MM.1S (cell line): ENCODE measurements at regions not wholly inside any gene's neighbourhood (a gene's known extent, or its start where the extent isn't known, plus 50 kb on each side); places are given as distances from the start of the nearest gene placed in this dataset.

ENCODE experiments used
- DNase-seq: peaks from one replicate; pipeline ENCODE4 v3.0.0-alpha.2; 2015
- H2AFZ ChIP-seq: fragments of 300-600 bp; sonication (generic); 2 replicates; pipeline ENCODE4 v1.6.0; 2016; ENCODE audit warnings: antibody characterized with exemption, low read length
- H3F3A ChIP-seq: fragments of 300-600 bp; sonication (generic); 2 replicates; pipeline ENCODE4 v1.6.1; 2016; ENCODE audit warnings: mild to moderate bottlenecking, antibody characterized with exemption, low read length, moderate library complexity, mixed read lengths; ENCODE audit not compliant: insufficient read depth
- H3K27ac ChIP-seq: fragments of 300-600 bp; sonication (generic); 2 replicates; pipeline ENCODE4 v1.5.1; 2016; ENCODE audit warnings: mild to moderate bottlenecking, low read length
- H3K27me3 ChIP-seq: fragments of 300-600 bp; sonication (generic); replicated peaks from 2 replicates; pipeline ENCODE4 v1.6.0; 2016; ENCODE audit warnings: low read length; ENCODE audit not compliant: insufficient read depth
- H3K36me3 ChIP-seq: fragments of 300-600 bp; sonication (generic); replicated peaks from 2 replicates; pipeline ENCODE4 v1.6.1; 2016; ENCODE audit warnings: mild to moderate bottlenecking, low read length, mixed read lengths; ENCODE audit not compliant: insufficient read depth
- H3K4me1 ChIP-seq: fragments of 300-600 bp; sonication (generic); 2 replicates; pipeline ENCODE4 v1.6.1; 2016; ENCODE audit warnings: low read length, mixed read lengths
- H3K4me2 ChIP-seq: fragments of 300-600 bp; sonication (generic); 2 replicates; pipeline ENCODE4 v1.6.0; 2016; ENCODE audit warnings: low read depth, low read length
- H3K4me3 ChIP-seq: fragments of 300-600 bp; sonication (generic); 2 replicates; pipeline ENCODE4 v1.5.1; 2016; ENCODE audit warnings: low read length, mixed read lengths
- H3K79me2 ChIP-seq: fragments of 300-600 bp; sonication (generic); 2 replicates; pipeline ENCODE4 v1.6.1; 2016; ENCODE audit warnings: mixed run types, low read length, mixed read lengths
- H3K9ac ChIP-seq: fragments of 300-600 bp; sonication (generic); 2 replicates; pipeline ENCODE4 v1.6.1; 2016; ENCODE audit warnings: low read length, mixed read lengths
- H3K9me2 ChIP-seq: fragments of 300-600 bp; sonication (generic); replicated peaks from 2 replicates; pipeline ENCODE4 v1.6.1; 2016; ENCODE audit warnings: mild to moderate bottlenecking, low read length, mixed read lengths; ENCODE audit not compliant: insufficient read depth
- H3K9me3 ChIP-seq: fragments of 300-600 bp; sonication (generic); replicated peaks from 2 replicates; pipeline ENCODE4 v1.6.1; 2016; ENCODE audit warnings: mild to moderate bottlenecking, low read length, mixed read lengths; ENCODE audit not compliant: insufficient read depth
- H4K20me1 ChIP-seq: fragments of 300-600 bp; sonication (generic); 2 replicates; pipeline ENCODE4 v1.6.1; 2016; ENCODE audit warnings: mild to moderate bottlenecking, low read length, moderate library complexity, mixed read lengths; ENCODE audit not compliant: insufficient read depth
- EZH2 ChIP-seq: fragments of 300-600 bp; sonication (generic); optimal IDR thresholded peaks from 2 replicates; pipeline ENCODE3; 2017; ENCODE audit warnings: low read depth, mild to moderate bottlenecking, antibody characterized with exemption, low read length, mixed read lengths
- EZH2phosphoT487 ChIP-seq: fragments of 300-600 bp; sonication (generic); IDR thresholded peaks from 2 replicates; pipeline ENCODE4 v1.6.1; 2018; ENCODE audit warnings: antibody characterized with exemption, low read length
- TF ChIP-seq, protein P1 (sequence below): fragments of 300-600 bp; sonication (generic); IDR thresholded peaks from 2 replicates; pipeline ENCODE4 v1.5.1; 2016; ENCODE audit warnings: antibody characterized with exemption, low read length, mixed read lengths

DNA sequence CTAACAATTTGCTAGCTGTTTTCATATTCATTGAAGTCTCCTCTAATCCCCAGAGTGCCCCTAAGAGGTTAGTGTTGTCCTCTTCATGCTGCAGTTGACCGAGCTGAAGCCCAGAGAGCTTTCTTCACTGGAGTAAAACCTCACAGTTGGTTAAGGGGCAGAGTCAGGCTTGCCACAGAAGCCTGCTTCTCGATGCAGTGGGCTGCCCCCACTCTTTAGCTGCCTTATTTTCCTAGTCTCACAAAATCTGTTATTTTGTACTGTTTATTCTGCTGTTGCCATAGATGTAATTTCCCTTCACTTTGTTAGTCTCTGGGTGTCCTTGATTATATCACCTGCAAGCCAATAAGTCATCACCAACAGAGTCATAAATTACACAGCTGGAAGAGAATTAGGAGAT is 56.3 kb upstream of the ZPBP start:
- TF ChIP-seq EZH2phosphoT487 (no peak), EZH2 (no peak)
- TF ChIP-seq, protein P1, sequence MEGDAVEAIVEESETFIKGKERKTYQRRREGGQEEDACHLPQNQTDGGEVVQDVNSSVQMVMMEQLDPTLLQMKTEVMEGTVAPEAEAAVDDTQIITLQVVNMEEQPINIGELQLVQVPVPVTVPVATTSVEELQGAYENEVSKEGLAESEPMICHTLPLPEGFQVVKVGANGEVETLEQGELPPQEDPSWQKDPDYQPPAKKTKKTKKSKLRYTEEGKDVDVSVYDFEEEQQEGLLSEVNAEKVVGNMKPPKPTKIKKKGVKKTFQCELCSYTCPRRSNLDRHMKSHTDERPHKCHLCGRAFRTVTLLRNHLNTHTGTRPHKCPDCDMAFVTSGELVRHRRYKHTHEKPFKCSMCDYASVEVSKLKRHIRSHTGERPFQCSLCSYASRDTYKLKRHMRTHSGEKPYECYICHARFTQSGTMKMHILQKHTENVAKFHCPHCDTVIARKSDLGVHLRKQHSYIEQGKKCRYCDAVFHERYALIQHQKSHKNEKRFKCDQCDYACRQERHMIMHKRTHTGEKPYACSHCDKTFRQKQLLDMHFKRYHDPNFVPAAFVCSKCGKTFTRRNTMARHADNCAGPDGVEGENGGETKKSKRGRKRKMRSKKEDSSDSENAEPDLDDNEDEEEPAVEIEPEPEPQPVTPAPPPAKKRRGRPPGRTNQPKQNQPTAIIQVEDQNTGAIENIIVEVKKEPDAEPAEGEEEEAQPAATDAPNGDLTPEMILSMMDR: no peak
- no peaks in the 10 kb centered on the region for H3K36me3 ChIP-seq
- H3K4me3 ChIP-seq: no peak overlapping the region
- DNase-seq: no peak
- no peak overlapping the region for H3K9ac ChIP-seq
- no peak overlapping the region for H2AFZ ChIP-seq
- no peaks in the 10 kb centered on the region for H3K9me3 ChIP-seq
- no peak overlapping the region for H3K4me2 ChIP-seq
- peaks cover 10% of the 10 kb centered on the region; the same call in 1 of the 2 replicates for H3K4me1 ChIP-seq
- H3K27me3 ChIP-seq: no peaks in the 10 kb centered on the region
- no peaks in the 10 kb centered on the region for H4K20me1 ChIP-seq
- no peaks in the 10 kb centered on the region for H3K9me2 ChIP-seq
- H3K27ac ChIP-seq: no peak overlapping the region
- H3F3A ChIP-seq: no peaks in the 10 kb centered on the region
- H3K79me2 ChIP-seq: no peaks in the 10 kb centered on the region

DNA sequence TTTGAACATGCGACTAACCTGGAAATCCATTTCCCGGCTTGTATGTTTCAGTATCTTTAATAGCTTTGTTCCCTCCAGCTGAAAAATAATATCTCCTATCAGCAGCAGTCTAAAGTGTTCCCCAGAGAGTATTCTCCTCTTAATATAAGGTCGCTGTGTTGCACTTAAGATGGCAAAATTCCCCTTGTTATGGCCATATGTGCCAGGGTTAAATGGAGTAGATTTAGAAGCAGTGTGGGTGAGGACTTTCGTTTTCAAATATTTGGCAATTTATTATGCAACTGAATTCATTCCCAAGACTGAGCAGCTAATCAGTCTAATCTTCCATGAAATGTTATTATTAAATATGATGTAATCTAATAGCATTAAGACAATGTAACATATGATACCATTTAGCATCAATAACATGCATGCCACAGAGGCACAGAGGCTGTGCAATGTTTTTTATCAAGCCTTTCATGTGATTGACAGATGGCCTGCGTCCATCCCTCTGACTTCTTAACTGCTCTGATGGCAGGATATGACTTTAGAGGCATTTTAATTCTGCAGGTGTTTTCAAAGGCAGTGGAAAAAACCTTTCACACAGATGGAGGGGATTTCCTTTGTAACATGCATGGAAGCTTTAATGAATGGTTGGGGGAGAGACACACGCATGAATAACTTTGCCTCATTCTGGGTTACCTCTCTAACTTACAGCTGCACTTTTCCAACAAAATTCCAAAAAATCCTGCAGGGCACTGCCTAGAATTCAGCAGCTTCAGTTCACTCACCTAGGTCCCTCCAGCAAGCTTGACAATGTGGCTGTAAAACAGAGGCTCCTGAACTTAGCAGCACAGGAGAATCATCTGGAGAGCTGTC is 55.1 kb upstream of the ZPBP start:
- H3K36me3 ChIP-seq: no peaks in the 10 kb centered on the region
- no peaks in the 10 kb centered on the region for H3F3A ChIP-seq
- TF ChIP-seq, protein P1: no peak
- TF ChIP-seq EZH2phosphoT487 (no peak), EZH2 (no peak)
- H3K27ac ChIP-seq: no peak overlapping the region
- no peaks in the 10 kb centered on the region for H4K20me1 ChIP-seq
- peaks cover 4% of the 10 kb centered on the region; the same call in 1 of the 2 replicates for H3K4me1 ChIP-seq
- no peak overlapping the region for H3K4me3 ChIP-seq
- no peak overlapping the region for H2AFZ ChIP-seq
- no peaks in the 10 kb centered on the region for H3K9me2 ChIP-seq
- no peaks in the 10 kb centered on the region for H3K9me3 ChIP-seq
- no peaks in the 10 kb centered on the region for H3K79me2 ChIP-seq
- H3K9ac ChIP-seq: no peak overlapping the region
- H3K4me2 ChIP-seq: no peak overlapping the region
- no peak for DNase-seq
- no peaks in the 10 kb centered on the region for H3K27me3 ChIP-seq

DNA sequence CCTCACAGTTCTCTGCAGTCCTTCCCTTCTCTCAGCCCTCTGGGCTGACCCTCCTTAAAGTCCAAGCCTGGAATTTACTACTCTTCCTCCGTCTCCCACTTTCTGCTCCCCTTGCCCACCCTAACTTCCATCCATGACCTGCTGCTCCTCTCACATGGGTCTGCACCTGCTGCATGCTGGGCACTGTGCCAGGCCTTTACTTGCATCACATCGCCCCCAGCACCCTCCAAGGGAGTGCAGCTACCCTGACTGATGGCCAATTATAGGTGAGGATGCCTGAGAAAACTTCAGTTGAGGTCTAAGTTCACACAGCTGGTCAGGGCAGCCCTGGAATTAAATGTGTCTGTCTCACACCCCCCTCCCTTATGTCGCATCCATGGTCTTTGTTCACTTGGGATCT is 53.6 kb upstream of the ZPBP start:
- no peaks in the 10 kb centered on the region for H3K9me2 ChIP-seq
- no peak for DNase-seq
- no peaks in the 10 kb centered on the region for H3K27me3 ChIP-seq
- no peak overlapping the region for H3K9ac ChIP-seq
- no peaks in the 10 kb centered on the region for H3F3A ChIP-seq
- no peaks in the 10 kb centered on the region for H4K20me1 ChIP-seq
- no peaks in the 10 kb centered on the region for H3K79me2 ChIP-seq
- H3K36me3 ChIP-seq: no peaks in the 10 kb centered on the region
- H3K27ac ChIP-seq: no peak overlapping the region
- no peaks in the 10 kb centered on the region for H3K9me3 ChIP-seq
- no peak overlapping the region for H3K4me3 ChIP-seq
- H3K4me2 ChIP-seq: no peak overlapping the region
- TF ChIP-seq EZH2phosphoT487 (no peak), EZH2 (no peak)
- TF ChIP-seq, protein P1: no peak
- no peak overlapping the region for H2AFZ ChIP-seq
- no peaks in the 10 kb centered on the region for H3K4me1 ChIP-seq
